Hepatocyte (in vitro differentiated cells): ENCODE measurements at regions not wholly inside any gene's neighbourhood (a gene's known extent, or its start where the extent isn't known, plus 50 kb on each side); places are given as distances from the start of the nearest gene placed in this dataset.

Experiments used
- EZH2 ChIP-seq: fragments of 200-600 bp; sonication (generic); IDR thresholded peaks from 2 replicates; pipeline ENCODE4 v1.6.1; 2016; ENCODE audit warnings: antibody characterized with exemption, mild to moderate bottlenecking, borderline replicate concordance
- EZH2phosphoT487 ChIP-seq: fragments of 200-600 bp; sonication (generic); IDR thresholded peaks from one replicate; pipeline ENCODE4 v1.6.1; 2018; ENCODE audit warnings: antibody characterized with exemption, mild to moderate bottlenecking, low read depth, moderate library complexity; ENCODE audit not compliant: unreplicated experiment, severe bottlenecking
- TF ChIP-seq, protein P1 (sequence below): fragments of 200-600 bp; sonication (generic); IDR thresholded peaks from 2 replicates; pipeline ENCODE4 v1.5.1; 2016; ENCODE audit warnings: antibody characterized with exemption, mild to moderate bottlenecking; ENCODE audit not compliant: poor library complexity

DNA sequence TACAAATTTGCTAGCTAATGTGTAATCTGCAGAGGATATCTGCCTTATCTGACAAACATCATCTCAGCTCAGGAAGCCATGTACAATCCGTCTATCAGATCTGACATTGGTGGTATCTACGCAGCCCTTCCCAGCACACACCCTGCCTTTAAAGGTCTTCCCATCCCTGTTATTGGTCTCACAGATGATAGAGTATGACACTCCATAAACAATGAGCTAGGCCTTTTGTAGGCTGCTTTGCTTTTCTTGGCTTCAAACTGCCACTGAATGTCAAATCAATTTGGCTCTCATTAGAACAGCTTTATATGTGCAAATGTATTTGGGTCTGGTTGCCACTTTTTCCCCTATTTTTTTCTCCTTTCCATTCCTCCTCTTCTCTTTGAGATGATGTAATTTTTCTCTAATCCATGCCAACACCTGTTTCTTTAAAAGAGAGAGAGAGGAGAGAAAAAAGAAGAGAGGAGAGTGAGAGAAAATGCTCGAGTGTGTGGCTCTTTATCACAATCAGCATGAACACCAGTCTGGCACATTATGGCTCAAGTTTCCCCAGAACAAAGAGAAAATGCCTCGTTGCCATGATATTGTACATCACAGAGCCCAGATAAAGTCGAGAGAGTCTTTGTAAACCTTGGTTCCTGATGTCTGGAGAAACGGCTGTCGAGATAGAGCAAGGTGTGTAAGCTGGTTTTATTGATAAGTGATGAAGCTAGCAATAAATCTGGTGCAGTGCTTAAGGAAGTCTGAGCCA lies 80.8 kb upstream of the DPH6 start:
- TF ChIP-seq EZH2 (no peak), EZH2phosphoT487 (no peak)
- TF ChIP-seq, protein P1, sequence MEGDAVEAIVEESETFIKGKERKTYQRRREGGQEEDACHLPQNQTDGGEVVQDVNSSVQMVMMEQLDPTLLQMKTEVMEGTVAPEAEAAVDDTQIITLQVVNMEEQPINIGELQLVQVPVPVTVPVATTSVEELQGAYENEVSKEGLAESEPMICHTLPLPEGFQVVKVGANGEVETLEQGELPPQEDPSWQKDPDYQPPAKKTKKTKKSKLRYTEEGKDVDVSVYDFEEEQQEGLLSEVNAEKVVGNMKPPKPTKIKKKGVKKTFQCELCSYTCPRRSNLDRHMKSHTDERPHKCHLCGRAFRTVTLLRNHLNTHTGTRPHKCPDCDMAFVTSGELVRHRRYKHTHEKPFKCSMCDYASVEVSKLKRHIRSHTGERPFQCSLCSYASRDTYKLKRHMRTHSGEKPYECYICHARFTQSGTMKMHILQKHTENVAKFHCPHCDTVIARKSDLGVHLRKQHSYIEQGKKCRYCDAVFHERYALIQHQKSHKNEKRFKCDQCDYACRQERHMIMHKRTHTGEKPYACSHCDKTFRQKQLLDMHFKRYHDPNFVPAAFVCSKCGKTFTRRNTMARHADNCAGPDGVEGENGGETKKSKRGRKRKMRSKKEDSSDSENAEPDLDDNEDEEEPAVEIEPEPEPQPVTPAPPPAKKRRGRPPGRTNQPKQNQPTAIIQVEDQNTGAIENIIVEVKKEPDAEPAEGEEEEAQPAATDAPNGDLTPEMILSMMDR, result no peak
